HG03135 (cell line): ENCODE measurements at regions not wholly inside any gene's neighbourhood (a gene's known extent, or its start where the extent isn't known, plus 50 kb on each side); places are given as distances from the start of the nearest gene placed in this dataset.

Source experiments
- ATAC-seq: cut with Tn5 transposase; IDR thresholded peaks from one replicate; pipeline ENCODE4 v1.9.1; 2021; ENCODE audit warnings: mild to moderate bottlenecking, moderate library complexity; ENCODE audit not compliant: unreplicated experiment

- ATAC-seq: no peak
Measured at GRCh38 chr2:175476374-175476773, 294.9 kb upstream of the ATP5MC3 start.

- ATAC-seq: no peak
Measured at GRCh38 chr2:175475130-175475529, 293.6 kb upstream of the ATP5MC3 start.

GRCh38 chr2:175468431-175469098, 287.1 kb upstream of the ATP5MC3 start:
- no peak for ATAC-seq

GRCh38 chr2:175465101-175465500, 283.6 kb upstream of the ATP5MC3 start:
- no peak for ATAC-seq

GRCh38 chr2:175464311-175464670, 282.8 kb upstream of the ATP5MC3 start:
- ATAC-seq: no peak

GRCh38 chr2:175463589-175464310, 282.2 kb upstream of the ATP5MC3 start:
- ATAC-seq: no peak

GRCh38 chr2:175463169-175463568, 281.7 kb upstream of the ATP5MC3 start:
- ATAC-seq: no peak

GRCh38 chr2:175462246-175462645, 280.7 kb upstream of the ATP5MC3 start:
- no peak for ATAC-seq

- no peak for ATAC-seq
Measured at GRCh38 chr2:175461839-175462238, 280.3 kb upstream of the ATP5MC3 start.

GRCh38 chr2:175457895-175458448, 276.5 kb upstream of the ATP5MC3 start:
- no peak for ATAC-seq

- no peak for ATAC-seq
Measured at GRCh38 chr2:175454953-175455389, 273.5 kb upstream of the ATP5MC3 start.

- no peak for ATAC-seq
Measured at GRCh38 chr2:175450029-175450760, 268.7 kb upstream of the ATP5MC3 start.

- ATAC-seq: no peak
Measured at GRCh38 chr2:175449616-175450015, 268.1 kb upstream of the ATP5MC3 start.

GRCh38 chr2:175446201-175446600, 264.7 kb upstream of the ATP5MC3 start:
- no peak for ATAC-seq

GRCh38 chr2:175445281-175445680, 263.8 kb upstream of the ATP5MC3 start:
- no peak for ATAC-seq

- no peak for ATAC-seq
Measured at GRCh38 chr2:175442441-175442840, 260.9 kb upstream of the ATP5MC3 start.

GRCh38 chr2:175441181-175441761, 259.8 kb upstream of the ATP5MC3 start:
- ATAC-seq: no peak

GRCh38 chr2:175439416-175439815, 257.9 kb upstream of the ATP5MC3 start:
- ATAC-seq: no peak

GRCh38 chr2:175437167-175437566, 255.7 kb upstream of the ATP5MC3 start:
- no peak for ATAC-seq

- no peak for ATAC-seq
Measured at GRCh38 chr2:175436076-175436475, 254.6 kb upstream of the ATP5MC3 start.

GRCh38 chr2:175435012-175435411, 253.5 kb upstream of the ATP5MC3 start:
- no peak for ATAC-seq
